H1 (cell line): ENCODE measurements at regions not wholly inside any gene's neighbourhood (a gene's known extent, or its start where the extent isn't known, plus 50 kb on each side); places are given as distances from the start of the nearest gene placed in this dataset.

Experiments used
- CTCF ChIA-PET: fragments of 300-600 bp; sonication (Branson Sonifier 250); formaldehyde crosslinking; loops from one replicate; lab custom pipeline; 2021; ENCODE audit not compliant: partially characterized antibody; lab: Charles Lee
- POLR2A ChIA-PET: fragments of 300-600 bp; sonication (Branson Sonifier 250); formaldehyde crosslinking; loops from one replicate; lab custom pipeline; 2021; ENCODE audit warnings: inconsistent platforms; ENCODE audit not compliant: partially characterized antibody; lab: Charles Lee
- DNase-seq, 2 experiments: peaks; one replicate each; pipeline versions ENCODE4 v3.0.0 to v3.0.0-alpha.2; 2010 to 2022; ENCODE audit warnings: low spot score in 2 of 2, low read depth in 1 of 2, mixed read lengths in 1 of 2
- FAIRE-seq: peaks from 2 replicates; lab custom pipeline; 2011; peaks lifted over from hg19 to GRCh38; lab: Jason Lieb, UNC
- H2AFZ ChIP-seq: 2 replicates; pipeline ENCODE4 v1.8.1; 2012; ENCODE audit warnings: low read length, inconsistent platforms
- H2AK5ac ChIP-seq: 2 replicates; pipeline ENCODE4 v1.6.1; 2013; ENCODE audit warnings: low read depth, low read length
- H2BK120ac ChIP-seq: replicated peaks from 2 replicates; pipeline ENCODE3; 2013; ENCODE audit warnings: low read depth, low read length, inconsistent platforms
- H2BK12ac ChIP-seq: 2 replicates; pipeline ENCODE4 v1.6.1; 2013; ENCODE audit warnings: low read depth, low read length
- H2BK15ac ChIP-seq: 2 replicates; pipeline ENCODE4 v1.6.1; 2013; ENCODE audit warnings: low read length
- H2BK20ac ChIP-seq: 2 replicates; pipeline ENCODE4 v1.6.1; 2013; ENCODE audit warnings: low read length
- H2BK5ac ChIP-seq: 2 replicates; pipeline ENCODE4 v1.6.1; 2013; ENCODE audit warnings: low read depth, low read length
- H3K14ac ChIP-seq: 2 replicates; pipeline ENCODE4 v1.6.1; 2013; ENCODE audit warnings: inconsistent platforms; ENCODE audit not compliant: insufficient read length
- H3K18ac ChIP-seq: 2 replicates; pipeline ENCODE4 v1.6.1; 2013; ENCODE audit warnings: low read length; ENCODE audit errors: extremely low read depth
- H3K23ac ChIP-seq: 2 replicates; pipeline ENCODE4 v1.6.1; 2013; ENCODE audit warnings: inconsistent platforms; ENCODE audit not compliant: insufficient read length
- H3K23me2 ChIP-seq: 2 replicates; pipeline ENCODE4 v1.6.1; 2013; ENCODE audit warnings: low read depth, low read length
- H3K27ac ChIP-seq: 2 replicates; pipeline ENCODE4 v1.6.1; 2011; ENCODE audit warnings: low read depth, low read length, inconsistent platforms
- H3K27me3 ChIP-seq, 4 experiments: replicated peaks in 1 of 4; 1 replicate in 1 of 4; 2 replicates in 3 of 4; pipeline versions ENCODE4 v1.6.1 to v1.8.1; 2011 to 2013; ENCODE audit warnings: low read length in 3 of 4, mild to moderate bottlenecking in 3 of 4, inconsistent platforms in 2 of 4, mixed read lengths in 2 of 4, moderate library complexity in 1 of 4; ENCODE audit not compliant: control insufficient read depth in 3 of 4, insufficient read depth in 3 of 4; ENCODE audit errors: extremely low read depth in 1 of 4
- H3K36me3 ChIP-seq, 4 experiments: 2 replicates each; pipeline versions ENCODE4 v1.6.1 to v1.8.1; 2011 to 2013; ENCODE audit warnings: mild to moderate bottlenecking in 4 of 4, low read length in 3 of 4, moderate library complexity in 2 of 4, control low read depth in 1 of 4, inconsistent platforms in 1 of 4; ENCODE audit not compliant: insufficient read depth in 4 of 4, control insufficient read depth in 2 of 4
- H3K4ac ChIP-seq: replicated peaks from 2 replicates; pipeline ENCODE3; 2013; ENCODE audit warnings: low read length, low read depth, mixed read lengths, inconsistent platforms; ENCODE audit not compliant: insufficient read length
- H3K4me1 ChIP-seq, 4 experiments: replicated peaks in 1 of 4; 1 replicate in 1 of 4; 2 replicates in 3 of 4; pipeline versions ENCODE4 v1.6.1 to v1.8.1; 2011 to 2013; ENCODE audit warnings: low read length in 3 of 4, inconsistent platforms in 2 of 4, mixed read lengths in 1 of 4; ENCODE audit not compliant: insufficient read depth in 4 of 4, control insufficient read depth in 3 of 4
- H3K4me2 ChIP-seq, 2 experiments: 2 replicates each; pipeline versions ENCODE4 v1.6.1 to v1.8.1; 2011 to 2013; ENCODE audit warnings: low read depth in 2 of 2, low read length in 2 of 2, control low read depth in 1 of 2, inconsistent platforms in 1 of 2, mild to moderate bottlenecking in 1 of 2; ENCODE audit not compliant: insufficient read depth in 1 of 2
- H3K4me3 ChIP-seq, 4 experiments: fragments of 200-600, 300-600 bp in 1 of 4; sonication (generic), shearing (Covaris generic), sonication (Bioruptor Twin) in 1 of 4; 2 replicates each; pipeline versions ENCODE4 v1.5.1 to v1.8.1; 2011 to 2016; ENCODE audit warnings: low read length in 4 of 4, low read depth in 3 of 4, control low read depth in 2 of 4, inconsistent platforms in 2 of 4, mild to moderate bottlenecking in 2 of 4, mixed read lengths in 1 of 4, moderate library complexity in 1 of 4; ENCODE audit not compliant: insufficient read depth in 2 of 4; ENCODE audit errors: extremely low read depth in 1 of 4
- H3K56ac ChIP-seq: replicated peaks from 2 replicates; pipeline ENCODE3; 2013; ENCODE audit warnings: low read depth, mild to moderate bottlenecking, mixed read lengths, low read length, inconsistent platforms; ENCODE audit not compliant: insufficient read length
- H3K79me1 ChIP-seq: 2 replicates; pipeline ENCODE4 v1.6.1; 2013; ENCODE audit warnings: low read depth, low read length, control low read depth
- H3K79me2 ChIP-seq, 2 experiments: 2 replicates each; pipeline versions ENCODE4 v1.6.1 to v1.8.1; 2012 to 2013; ENCODE audit warnings: low read length in 2 of 2, mild to moderate bottlenecking in 2 of 2, inconsistent platforms in 1 of 2; ENCODE audit not compliant: insufficient read depth in 2 of 2, control insufficient read depth in 1 of 2
- H3K9ac ChIP-seq, 4 experiments: replicated peaks in 1 of 4; 1 replicate in 1 of 4; 2 replicates in 3 of 4; pipeline versions ENCODE4 v1.6.1 to v1.8.1; 2011 to 2013; ENCODE audit warnings: low read depth in 3 of 4, low read length in 3 of 4, control low read depth in 2 of 4, mild to moderate bottlenecking in 2 of 4, moderate library complexity in 2 of 4, inconsistent platforms in 1 of 4; ENCODE audit errors: extremely low read depth in 1 of 4
- H3K9me3 ChIP-seq, 2 experiments: 2 replicates each; pipeline versions ENCODE4 v1.6.1 to v1.8.1; 2012 to 2013; ENCODE audit warnings: mild to moderate bottlenecking in 2 of 2, moderate library complexity in 2 of 2, control low read depth in 1 of 2, inconsistent platforms in 1 of 2, low read depth in 1 of 2, low read length in 1 of 2, mixed read lengths in 1 of 2; ENCODE audit not compliant: insufficient read depth in 2 of 2
- H4K20me1 ChIP-seq, 2 experiments: replicated peaks in 1 of 2; 2 replicates each; pipeline versions ENCODE3 to v1.8.1; 2011 to 2013; ENCODE audit warnings: inconsistent platforms in 2 of 2, low read length in 2 of 2, mild to moderate bottlenecking in 1 of 2; ENCODE audit not compliant: insufficient read depth in 2 of 2, control insufficient read depth in 1 of 2
- H4K5ac ChIP-seq: 2 replicates; pipeline ENCODE4 v1.6.1; 2013; ENCODE audit warnings: low read length, low read depth, mixed read lengths, inconsistent platforms; ENCODE audit not compliant: insufficient read length
- H4K8ac ChIP-seq: 2 replicates; pipeline ENCODE4 v1.8.0; 2013; ENCODE audit warnings: mild to moderate bottlenecking, moderate library complexity, low read length, inconsistent platforms; ENCODE audit not compliant: insufficient read depth; ENCODE audit errors: extremely low read depth
- H4K91ac ChIP-seq: replicated peaks from 2 replicates; pipeline ENCODE3; 2013; ENCODE audit warnings: low read length, mixed read lengths, inconsistent platforms; ENCODE audit not compliant: insufficient read length
- CEBPB ChIP-seq: IDR thresholded peaks from 2 replicates; pipeline ENCODE4 v1.6.1; 2012; ENCODE audit warnings: low read depth, low read length
- GABPA ChIP-seq: IDR thresholded peaks from 2 replicates; pipeline ENCODE4 v1.6.1; 2011; ENCODE audit warnings: mild to moderate bottlenecking, low read length, moderate library complexity, borderline replicate concordance; ENCODE audit not compliant: insufficient read depth
- KDM1A ChIP-seq: fragments of 200-600, 300-600 bp; sonication (generic); IDR thresholded peaks from 2 replicates; pipeline ENCODE4 v1.7.1; 2016; ENCODE audit warnings: mild to moderate bottlenecking, low read length, borderline replicate concordance
- WGBS, 2 experiments: shearing (Covaris generic) in 1 of 2; methylation state at CpG; one replicate each; pipeline versions ENCODE4 v1.1.6 to v1.1.7; 2013 to 2015; ENCODE audit warnings: low lambda C conversion rate in 2 of 2, mixed read lengths in 2 of 2, inconsistent platforms in 1 of 2, low coverage in 1 of 2, missing lambda C conversion rate in 1 of 2; ENCODE audit not compliant: insufficient replicate concordance in 2 of 2, insufficient coverage in 1 of 2, insufficient read length in 1 of 2; ENCODE audit errors: extremely low coverage in 1 of 2, missing lambda C conversion rate in 1 of 2; 5-methylcytosine and 5-hydroxymethylcytosine counted together

DNA sequence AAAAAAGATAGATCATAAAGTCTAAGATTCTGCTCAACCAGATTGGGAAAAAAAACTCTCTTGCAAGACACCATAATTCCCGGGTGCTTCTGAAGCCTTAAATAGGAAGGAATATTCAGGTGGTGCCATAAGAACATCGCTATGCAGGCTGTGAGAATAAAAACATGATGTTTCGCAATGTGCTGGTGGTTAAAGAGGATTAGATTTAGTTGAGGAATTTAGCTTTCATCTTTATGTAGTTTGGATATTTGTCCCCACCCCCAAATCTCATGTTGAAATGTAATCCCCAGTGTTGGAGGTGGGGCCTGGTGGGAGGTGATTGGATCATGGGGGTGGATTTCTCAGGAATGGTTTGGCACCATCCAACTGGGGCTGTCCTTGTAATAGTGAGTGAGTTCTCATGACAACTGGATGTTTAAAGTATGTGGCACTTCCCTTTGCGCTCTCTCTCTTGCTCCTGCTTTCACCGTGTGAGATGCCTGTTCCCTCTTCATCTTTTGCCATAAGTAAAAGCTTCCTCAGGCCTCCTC lies 132.2 kb downstream of the AKAIN1 start:
- H2AK5ac ChIP-seq: no peak overlapping the region
- no peak overlapping the region for H3K14ac ChIP-seq
- no peak overlapping the region for H2BK20ac ChIP-seq
- no peak overlapping the region for H4K8ac ChIP-seq
- WGBS, 2 experiments: 91% methylated on average over 5 of the region's 5 CpGs; no CpG with 5 or more reads in 1 of the 2 experiments
- no peak overlapping the region for H4K91ac ChIP-seq
- H3K27ac ChIP-seq: no peak overlapping the region
- H3K23ac ChIP-seq: no peak overlapping the region
- H3K9ac ChIP-seq: no peak overlapping the region
- no peak overlapping the region for H3K4ac ChIP-seq
- TF ChIP-seq CEBPB (0 out of 2 replicates have a peak, but pooled peaks have one; percentile 31), KDM1A (no peak), GABPA (no peak)
- TF ChIP-seq, all 59 proteins: peak for 1
- Histone ChIP-seq H3K23me2 (no peaks in the 10 kb centered on the region), H3K56ac (no peak overlapping the region), H3K4me2 (no peak overlapping the region), H4K5ac (no peak overlapping the region), H3K9me3 (no peaks in the 10 kb centered on the region), H2BK12ac (no peak overlapping the region), H2BK120ac (no peak overlapping the region), H2BK15ac (no peak overlapping the region), H3K4me1 (no peaks in the 10 kb centered on the region), H4K20me1 (no peaks in the 10 kb centered on the region), H3K36me3 (no peaks in the 10 kb centered on the region), H2BK5ac (no peak overlapping the region), H2AFZ (no peak overlapping the region), H3K27me3 (no peaks in the 10 kb centered on the region; a peak in 1 of 7 replicates), H3K18ac (no peak overlapping the region), H3K79me2 (no peaks in the 10 kb centered on the region), H3K79me1 (no peaks in the 10 kb centered on the region), H3K4me3 (no peak overlapping the region)
- FAIRE-seq: no peak
- ChIA-PET CTCF (interaction anchor here (0.6 to 1.2 kb wide), 4 partner anchors 9 to 583 kb away, joined by 3 to 5 read pairs (median 3); no protein-coding TSS in a partner anchor), POLR2A (no interaction called here)
- no peak for DNase-seq
